K562 (cell line): ENCODE measurements at regions not wholly inside any gene's neighbourhood (a gene's known extent, or its start where the extent isn't known, plus 50 kb on each side); places are given as distances from the start of the nearest gene placed in this dataset.

Experiments
- ATAC-seq: fragments of 200-7000 bp; cut with Tn5 transposase; 3 replicates; pipeline ENCODE4 v1.9.1; 2020; ENCODE audit warnings: moderate library complexity
- BruUV-seq: library from RNA; stranded (reverse); fragments of 400-500 nt; replicated peaks from 2 replicates; lab custom pipeline; 2021; lab: Mats Ljungman, UMichigan
- CTCF ChIA-PET: fragments of 300-600 bp; formaldehyde crosslinking; extraction: SDS; loops from one replicate; lab custom pipeline; 2021; ENCODE audit warnings: low intra/inter-chr PET ratio; lab: Yijun Ruan, JAX
- POLR2A ChIA-PET: fragments of 300-600, 350-650 bp; sonication (Branson Sonifier 250); formaldehyde crosslinking; extraction: SDS; loops from one replicate; lab custom pipeline; 2021; ENCODE audit warnings: antibody characterized with exemption, inconsistent platforms; lab: Yijun Ruan, JAX
- DNase-seq, 4 experiments: peaks; one replicate each; pipeline versions ENCODE4 v3.0.0 to v3.0.0-alpha.2; 2011 to 2018; ENCODE audit warnings: low spot score in 3 of 4, mixed read lengths in 3 of 4; ENCODE audit errors: extremely low read depth in 1 of 4
- FAIRE-seq: peaks from 2 replicates; lab custom pipeline; 2011; peaks lifted over from hg19 to GRCh38; lab: Jason Lieb, UNC
- H2AFZ ChIP-seq: 2 replicates; pipeline ENCODE4 v1.6.0; 2011; ENCODE audit warnings: low read depth, low read length, control low read depth, inconsistent platforms
- H3K27ac ChIP-seq: fragments of 200-600 bp; 3 replicates; pipeline ENCODE4 v1.8.0; 2011; ENCODE audit warnings: low read depth, mild to moderate bottlenecking, control low read depth, inconsistent platforms, low read length, moderate library complexity, mixed read lengths; ENCODE audit errors: extremely low read depth
- H3K27me3 ChIP-seq, 2 experiments: fragments of 300-600 bp in 1 of 2; 2 replicates in 1 of 2; 3 replicates in 1 of 2; pipeline versions ENCODE4 v1.6.0 to v1.8.0; 2011; ENCODE audit warnings: inconsistent platforms in 2 of 2, low read length in 2 of 2, mild to moderate bottlenecking in 1 of 2, mixed read lengths in 1 of 2, moderate library complexity in 1 of 2; ENCODE audit not compliant: control insufficient read depth in 2 of 2, insufficient read depth in 2 of 2
- H3K36me3 ChIP-seq: fragments of 300-600 bp; 3 replicates; pipeline ENCODE4 v1.8.0; 2011; ENCODE audit warnings: mild to moderate bottlenecking, low read length, inconsistent platforms; ENCODE audit not compliant: control insufficient read depth, insufficient read depth
- H3K4me1 ChIP-seq, 2 experiments: fragments of 200-600 bp in 1 of 2; replicated peaks in 1 of 2; 2 replicates in 1 of 2; 3 replicates in 1 of 2; pipeline versions ENCODE4 v1.5.1 to v1.8.0; 2011; ENCODE audit warnings: inconsistent platforms in 2 of 2, low read length in 2 of 2, mild to moderate bottlenecking in 1 of 2, mixed read lengths in 1 of 2, moderate library complexity in 1 of 2; ENCODE audit not compliant: control insufficient read depth in 2 of 2, insufficient read depth in 2 of 2
- H3K4me2 ChIP-seq: 2 replicates; pipeline ENCODE4 v1.6.1; 2011; ENCODE audit warnings: low read length, control low read depth, inconsistent platforms, mixed read lengths; ENCODE audit not compliant: insufficient read depth
- H3K4me3 ChIP-seq: fragments of 200-600 bp; sonication (generic), shearing (Covaris generic); 2 replicates; pipeline ENCODE4 v1.5.1; 2016; ENCODE audit warnings: control low read depth, inconsistent platforms
- H3K79me2 ChIP-seq: fragments of 200-600 bp; 3 replicates; pipeline ENCODE4 v1.8.0; 2011; ENCODE audit warnings: low read length, inconsistent platforms; ENCODE audit not compliant: control insufficient read depth, insufficient read depth
- H3K9ac ChIP-seq, 2 experiments: 2 replicates each; pipeline versions ENCODE4 v1.6.0 to v1.6.1; 2011; ENCODE audit warnings: low read depth in 2 of 2, low read length in 2 of 2, control low read depth in 1 of 2, inconsistent platforms in 1 of 2, mild to moderate bottlenecking in 1 of 2, mixed read lengths in 1 of 2; ENCODE audit not compliant: insufficient read depth in 1 of 2
- H3K9me1 ChIP-seq: one replicate; pipeline ENCODE4 v1.6.0; 2011; ENCODE audit warnings: inconsistent platforms, mild to moderate bottlenecking, low read length, moderate library complexity; ENCODE audit not compliant: control insufficient read depth, insufficient read depth
- H3K9me3 ChIP-seq: replicated peaks from 2 replicates; pipeline ENCODE4 v1.5.1; 2011; ENCODE audit warnings: low read depth, low read length, inconsistent platforms; ENCODE audit not compliant: control insufficient read depth, insufficient read depth
- H4K20me1 ChIP-seq: replicated peaks from 2 replicates; pipeline ENCODE4 v1.6.1; 2011; ENCODE audit warnings: low read length, inconsistent platforms, mixed read lengths; ENCODE audit not compliant: control insufficient read depth, insufficient read depth
- ATF6 ChIP-seq: sonication (generic); formaldehyde crosslinking; IDR thresholded peaks from 2 replicates; pipeline ENCODE4 v1.4.0; 2020; ENCODE audit warnings: mild to moderate bottlenecking, missing genetic modification reagents
- BRCA1 ChIP-seq, 2 experiments: fragments of 450-650 bp in 1 of 2; sonication (generic) in 1 of 2; formaldehyde crosslinking in 1 of 2; IDR thresholded peaks; 2 replicates each; pipeline versions ENCODE4 v1.5.0 to v1.6.1; 2017 to 2020; ENCODE audit warnings: mild to moderate bottlenecking in 1 of 2, missing genetic modification reagents in 1 of 2
- EHMT2 ChIP-seq: fragments of 450-650 bp; IDR thresholded peaks from 2 replicates; pipeline ENCODE4 v1.6.1; 2018; ENCODE audit warnings: antibody characterized with exemption
- EP400 ChIP-seq: fragments of 450-650 bp; IDR thresholded peaks from 2 replicates; pipeline ENCODE4 v1.6.1; 2017; ENCODE audit warnings: antibody characterized with exemption, mild to moderate bottlenecking, moderate library complexity
- GABPB1 ChIP-seq: sonication (generic); formaldehyde crosslinking; IDR thresholded peaks from 2 replicates; pipeline ENCODE4 v1.8.0; 2022; ENCODE audit warnings: mild to moderate bottlenecking, missing genetic modification reagents
- GTF3C2 ChIP-seq: IDR thresholded peaks from 3 replicates; pipeline ENCODE4 v1.6.1; 2011; ENCODE audit warnings: borderline replicate concordance, mild to moderate bottlenecking, moderate library complexity; ENCODE audit not compliant: insufficient read length; ENCODE audit errors: extremely low read depth
- NFYB ChIP-seq: IDR thresholded peaks from 2 replicates; pipeline ENCODE4 v1.6.1; 2011; ENCODE audit warnings: mild to moderate bottlenecking, moderate library complexity; ENCODE audit not compliant: insufficient read length; ENCODE audit errors: extremely low read depth
- PRMT5 ChIP-seq: sonication (generic); formaldehyde crosslinking; IDR thresholded peaks from 2 replicates; pipeline ENCODE4 v1.5.0; 2020; ENCODE audit warnings: missing genetic modification reagents
- RBM15 ChIP-seq: fragments of 200-400 bp; formaldehyde crosslinking; IDR thresholded peaks from 2 replicates; pipeline ENCODE4 v1.6.1; 2018; ENCODE audit warnings: mild to moderate bottlenecking, low read length, moderate library complexity; ENCODE audit not compliant: insufficient read depth
- SIRT6 ChIP-seq: IDR thresholded peaks from one replicate; pipeline ENCODE4 v1.6.1; 2012; ENCODE audit warnings: low read depth, mild to moderate bottlenecking, control low read depth, inconsistent platforms, low read length, moderate library complexity
- SMARCA4 ChIP-seq: fragments of 450-650 bp; IDR thresholded peaks from 2 replicates; pipeline ENCODE4 v1.6.1; 2016
- SRSF7 ChIP-seq: fragments of 200-400 bp; formaldehyde crosslinking; optimal IDR thresholded peaks from 2 replicates; pipeline ENCODE3; 2017; ENCODE audit warnings: mild to moderate bottlenecking, low read depth, low read length
- ZBTB2 ChIP-seq: fragments of 450-650 bp; IDR thresholded peaks from 2 replicates; pipeline ENCODE4 v1.6.1; 2016; ENCODE audit warnings: antibody characterized with exemption
- ZNF263 ChIP-seq: sonication (generic); formaldehyde crosslinking; IDR thresholded peaks from 2 replicates; pipeline ENCODE4 v1.8.0; 2022; ENCODE audit warnings: mild to moderate bottlenecking, missing genetic modification reagents, borderline replicate concordance
- ZNF639 ChIP-seq, 2 experiments: fragments of 200-800 bp in 1 of 2; sonication (Bioruptor generic) in 1 of 2; sonication (generic) in 1 of 2; formaldehyde crosslinking in 1 of 2; IDR thresholded peaks in 1 of 2; conservative IDR thresholded peaks in 1 of 2; 2 replicates each; pipeline versions ENCODE4 v1.5.0 to v1.6.1; 2016 to 2020; ENCODE audit warnings: missing compliant biosample characterization in 1 of 2, missing genetic modification characterization in 1 of 2, missing genetic modification reagents in 1 of 2
- WGBS: fragments of 100-300 bp; shearing (Covaris generic); methylation state at CpG from one replicate; pipeline ENCODE4 v1.1.6; 2016; ENCODE audit warnings: low coverage, mixed read lengths; ENCODE audit not compliant: insufficient coverage; ENCODE audit errors: missing lambda C conversion rate; 5-methylcytosine and 5-hydroxymethylcytosine counted together
- in situ Hi-C: fragments of 300-500 bp; cut with MboI; formaldehyde crosslinking; loops from 4 replicates; pipeline ENCODE4 v1.15.0; 2018; ENCODE audit warnings: inconsistent platforms, mixed read lengths
- intact Hi-C: fragments of 100-400 bp; cut with micrococcal nuclease; formaldehyde crosslinking; loops from 2 replicates; pipeline ENCODE4 v1.14.2; 2022

- 0% methylated on average over 3 of the region's 3 CpGs for WGBS
- H3K9ac ChIP-seq: no peak overlapping the region
- no peaks in the 10 kb centered on the region for H3K4me1 ChIP-seq
- peaks cover 19 to 29% of the 10 kb centered on the region in 2 experiments; a peak in 4 of 5 replicates for H3K27me3 ChIP-seq
- no peak for ATAC-seq
- ChIA-PET CTCF (no interaction called here), POLR2A (no interaction called here)
- no TSS peak for BruUV-seq
- H2AFZ ChIP-seq: no peak overlapping the region
- no peaks in the 10 kb centered on the region for H3K9me1 ChIP-seq
- intact Hi-C loops: no loop called here
- no peak for FAIRE-seq
- H3K4me2 ChIP-seq: no peak overlapping the region
- H3K36me3 ChIP-seq: no peaks in the 10 kb centered on the region
- H3K9me3 ChIP-seq: no peaks in the 10 kb centered on the region
- no peak overlapping the region for H3K4me3 ChIP-seq
- no peak for DNase-seq
- in situ Hi-C loops: no loop called here
- H3K79me2 ChIP-seq: no peaks in the 10 kb centered on the region
- no peaks in the 10 kb centered on the region for H4K20me1 ChIP-seq
- H3K27ac ChIP-seq: no peak overlapping the region
- TF ChIP-seq ZBTB2 (no peak), EHMT2 (no peak), PRMT5 (CRISPR knock-in tag) (no peak), SMARCA4 (no peak), SRSF7 (no peak), ATF6 (no peak), ZNF639 (CRISPR knock-in tag; conservative IDR thresholded peaks at IDR 0.05 in 1 of 2, IDR thresholded peaks at IDR 0.05 in 1 of 2) (no peak), RBM15 (no peak), SIRT6 (no peak), ZNF263 (CRISPR knock-in tag) (no peak), GTF3C2 (no peak), GABPB1 (CRISPR knock-in tag) (no peak), EP400 (no peak), BRCA1 (IDR thresholded peaks at IDR 0.05) (no peak), BRCA1 (CRISPR knock-in tag; IDR thresholded peaks at IDR 0.05) (no peak), NFYB (no peak)
Measured at GRCh38 chr6:21886542-21887151, 293.1 kb downstream of the SOX4 start.
